Stimulated activated CD8-positive, alpha-beta memory T cell treated with anti-CD3 and anti-CD28 coated beads, Interleukin-12 subunit alpha, Interleukin-12 subunit beta, amount 100 ng/mL, for 24 hours (primary cell): ENCODE measurements at regions not wholly inside any gene's neighbourhood (a gene's known extent, or its start where the extent isn't known, plus 50 kb on each side); places are given as distances from the start of the nearest gene placed in this dataset.
"Not testable (repeated sequence)": the region's sequence is repeated elsewhere in the genome, so short reads cannot be mapped to it uniquely, and the experiment has no call there.

ENCODE experiments used
- DNase-seq: peaks from one replicate; pipeline ENCODE4 v3.0.0-alpha.2; 2020; ENCODE audit errors: extremely low read depth

- no peak for DNase-seq
Observed at GRCh38 chr9:7545371-7546165, 254.0 kb downstream of the DMAC1 start.

- DNase-seq, result no peak
Observed at GRCh38 chr9:7542693-7543092, 256.9 kb downstream of the DMAC1 start.

GRCh38 chr9:7542126-7542525, 257.5 kb downstream of the DMAC1 start:
- no peak for DNase-seq

- peak; percentile 2 for DNase-seq
Observed at GRCh38 chr9:7536310-7536939, 263.2 kb downstream of the DMAC1 start.

- DNase-seq, result no peak
Observed at GRCh38 chr9:7534211-7534935, 265.2 kb downstream of the DMAC1 start.

GRCh38 chr9:7533376-7534090, 266.0 kb downstream of the DMAC1 start:
- DNase-seq, result no peak

GRCh38 chr9:7523426-7524043, 276.0 kb downstream of the DMAC1 start:
- DNase-seq, result no peak

- no peak for DNase-seq
Observed at GRCh38 chr9:7520396-7520795, 279.2 kb downstream of the DMAC1 start.

- no peak for DNase-seq
Observed at GRCh38 chr9:7516376-7516775, 283.2 kb downstream of the DMAC1 start.

GRCh38 chr9:7510199-7510598, 289.4 kb downstream of the DMAC1 start:
- no peak for DNase-seq

- DNase-seq, result no peak
Observed at GRCh38 chr9:7509576-7510145, 289.9 kb downstream of the DMAC1 start.

GRCh38 chr9:7508516-7508915, 291.1 kb downstream of the DMAC1 start:
- no peak for DNase-seq

GRCh38 chr9:7507566-7508270, 291.9 kb downstream of the DMAC1 start:
- no peak for DNase-seq

- no peak for DNase-seq
Observed at GRCh38 chr9:7507026-7507425, 292.6 kb downstream of the DMAC1 start.

GRCh38 chr9:7500521-7500920, 299.1 kb downstream of the DMAC1 start:
- no peak for DNase-seq

GRCh38 chr9:7491641-7492040, 307.9 kb downstream of the DMAC1 start:
- no peak for DNase-seq

- DNase-seq, result no peak
Observed at GRCh38 chr9:7490317-7491108, 309.1 kb downstream of the DMAC1 start.

GRCh38 chr9:7489036-7489435, 310.5 kb downstream of the DMAC1 start:
- DNase-seq, result no peak

GRCh38 chr9:7484014-7484413, 315.6 kb downstream of the DMAC1 start:
- DNase-seq, result not testable (repeated sequence)

GRCh38 chr9:7481570-7481969, 318.0 kb downstream of the DMAC1 start:
- DNase-seq, result no peak
